GM10248 (cell line): ENCODE measurements at regions not wholly inside any gene's neighbourhood (a gene's known extent, or its start where the extent isn't known, plus 50 kb on each side); places are given as distances from the start of the nearest gene placed in this dataset.
"Not testable (repeated sequence)": the region's sequence is repeated elsewhere in the genome, so short reads cannot be mapped to it uniquely, and the experiment has no call there.

Experiments used
- CTCF ChIA-PET: fragments of 300-600 bp; sonication (Branson Sonifier 250); formaldehyde crosslinking; extraction: SDS; loops from one replicate; lab custom pipeline; 2021; ENCODE audit warnings: antibody characterized with exemption; lab: Yijun Ruan, JAX
- POLR2A ChIA-PET: fragments of 350-650 bp; sonication (Branson Sonifier 250); formaldehyde crosslinking; extraction: SDS; loops from one replicate; lab custom pipeline; 2020; ENCODE audit warnings: antibody characterized with exemption; lab: Yijun Ruan, JAX
- DNase-seq: peaks from one replicate; pipeline ENCODE4 v3.0.0; 2012; ENCODE audit errors: extremely low spot score
- TF ChIP-seq, protein P1 (sequence below): IDR thresholded peaks from 2 replicates; pipeline ENCODE4 v1.5.1; 2012; ENCODE audit warnings: mild to moderate bottlenecking, low read depth; ENCODE audit errors: extremely low read depth, missing control alignments, control extremely low read depth

DNA sequence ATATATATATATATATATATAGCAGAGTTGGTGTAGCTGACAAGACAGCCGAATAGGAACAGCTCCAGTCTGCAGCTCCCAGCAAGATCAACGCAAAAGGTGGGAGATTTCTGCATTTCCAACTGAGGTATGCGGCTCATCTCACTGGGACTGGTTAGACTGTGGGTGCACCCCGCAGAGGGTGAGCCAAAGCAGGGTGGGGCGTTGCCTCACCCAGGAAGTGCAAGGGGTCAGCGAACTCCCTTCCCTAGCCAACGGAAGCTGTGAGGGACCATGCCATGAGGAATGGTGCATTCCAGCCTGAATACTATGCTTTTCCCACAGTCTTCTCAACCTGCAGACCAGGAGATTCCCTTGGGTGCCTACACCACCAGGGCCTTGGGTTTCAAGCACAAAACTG, 81.7 kb upstream of the ST3GAL6 start:
- no peak for DNase-seq
- TF ChIP-seq, protein P1, sequence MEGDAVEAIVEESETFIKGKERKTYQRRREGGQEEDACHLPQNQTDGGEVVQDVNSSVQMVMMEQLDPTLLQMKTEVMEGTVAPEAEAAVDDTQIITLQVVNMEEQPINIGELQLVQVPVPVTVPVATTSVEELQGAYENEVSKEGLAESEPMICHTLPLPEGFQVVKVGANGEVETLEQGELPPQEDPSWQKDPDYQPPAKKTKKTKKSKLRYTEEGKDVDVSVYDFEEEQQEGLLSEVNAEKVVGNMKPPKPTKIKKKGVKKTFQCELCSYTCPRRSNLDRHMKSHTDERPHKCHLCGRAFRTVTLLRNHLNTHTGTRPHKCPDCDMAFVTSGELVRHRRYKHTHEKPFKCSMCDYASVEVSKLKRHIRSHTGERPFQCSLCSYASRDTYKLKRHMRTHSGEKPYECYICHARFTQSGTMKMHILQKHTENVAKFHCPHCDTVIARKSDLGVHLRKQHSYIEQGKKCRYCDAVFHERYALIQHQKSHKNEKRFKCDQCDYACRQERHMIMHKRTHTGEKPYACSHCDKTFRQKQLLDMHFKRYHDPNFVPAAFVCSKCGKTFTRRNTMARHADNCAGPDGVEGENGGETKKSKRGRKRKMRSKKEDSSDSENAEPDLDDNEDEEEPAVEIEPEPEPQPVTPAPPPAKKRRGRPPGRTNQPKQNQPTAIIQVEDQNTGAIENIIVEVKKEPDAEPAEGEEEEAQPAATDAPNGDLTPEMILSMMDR = no peak
- CTCF ChIA-PET = no interaction called here
- POLR2A ChIA-PET = no interaction called here

DNA sequence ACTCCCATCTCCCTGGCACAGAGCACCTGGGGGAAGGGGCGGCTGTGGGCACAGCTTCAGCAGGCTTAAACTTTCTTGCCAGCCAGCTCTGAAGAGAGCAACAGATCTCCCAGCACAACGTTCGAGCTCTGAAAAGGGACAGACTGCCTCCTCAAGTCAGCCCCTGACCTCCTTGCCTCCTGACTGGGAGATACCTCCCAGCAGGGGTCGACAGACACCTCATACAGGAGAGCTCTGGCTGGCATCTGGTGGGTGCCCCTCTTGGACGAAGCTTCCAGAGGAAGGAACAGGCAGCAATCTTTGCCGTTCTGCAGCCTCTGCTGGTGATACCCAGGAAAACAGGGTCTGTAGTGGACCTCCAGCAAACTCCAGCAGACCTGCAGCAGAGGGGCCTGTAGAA, 80.7 kb upstream of the ST3GAL6 start:
- POLR2A ChIA-PET, DNase-seq: not testable (repeated sequence)
- CTCF ChIA-PET = interaction anchor here (1.1 to 1.4 kb wide), 2 partner anchors 9 to 13 kb away, joined by 3 to 5 read pairs; no protein-coding TSS in a partner anchor

DNA sequence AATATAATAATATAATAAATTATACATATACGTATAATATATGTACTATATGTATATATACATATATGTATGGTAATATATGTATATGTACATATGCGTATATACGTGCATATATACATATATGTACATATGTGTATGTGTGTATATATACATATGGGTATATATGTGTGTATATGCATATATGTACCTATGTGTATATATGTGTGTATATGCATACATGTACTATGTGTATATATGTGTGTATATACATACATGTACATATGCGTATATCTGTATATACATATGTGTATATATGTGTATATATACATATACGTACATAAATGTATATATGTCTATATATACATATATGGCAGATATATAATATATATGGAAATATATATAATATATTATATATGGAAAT, 74.8 kb upstream of the ST3GAL6 start:
- DNase-seq = no peak
- POLR2A ChIA-PET = no interaction called here
- CTCF ChIA-PET = no interaction called here
- TF ChIP-seq, protein P1 = no peak

DNA sequence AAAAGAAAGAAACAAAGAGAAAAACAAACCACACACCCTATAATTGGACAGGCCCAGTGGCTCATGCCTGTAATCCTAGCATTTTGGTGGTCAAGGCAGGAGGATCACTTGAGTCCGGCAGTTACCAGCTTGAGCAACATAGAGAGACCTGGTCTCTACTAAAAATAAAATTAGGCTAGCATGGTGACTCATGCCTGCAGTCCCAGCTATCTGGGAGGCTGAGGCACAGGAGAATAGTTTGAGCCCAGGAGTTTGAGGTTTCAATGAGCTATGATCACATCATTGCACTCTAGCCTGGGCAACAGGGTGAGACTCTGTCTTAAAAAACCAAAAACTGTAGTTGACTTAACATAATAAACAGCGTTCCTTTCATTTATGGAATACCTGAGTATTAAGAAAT, 72.3 kb upstream of the ST3GAL6 start:
- no peak for DNase-seq
- ChIA-PET POLR2A (no interaction called here), CTCF (interaction anchor here (0.9 to 1.3 kb wide), 4 partner anchors 12 to 94 kb away, joined by 3 to 5 read pairs (median 4); no protein-coding TSS in a partner anchor)
- TF ChIP-seq, protein P1 = no peak

DNA sequence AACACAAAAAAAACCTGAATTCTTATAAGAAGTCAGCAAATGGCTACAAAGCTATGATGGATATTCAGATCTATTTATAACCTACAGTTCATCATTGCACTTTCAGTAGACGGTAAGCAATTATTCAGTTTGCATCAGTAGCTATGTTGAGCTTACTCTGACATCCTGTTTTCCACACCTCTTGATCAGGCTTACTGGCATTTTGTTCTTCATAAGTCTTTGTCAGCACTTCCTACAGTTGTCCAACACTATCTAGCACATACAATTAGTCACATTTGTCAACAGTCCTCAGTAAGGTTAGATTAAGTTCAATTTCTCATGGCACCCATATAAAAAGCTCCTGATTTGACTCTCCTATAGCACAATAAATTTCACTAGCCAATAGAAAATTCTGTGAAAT, 71.2 kb upstream of the ST3GAL6 start:
- no peak for DNase-seq
- ChIA-PET POLR2A (no interaction called here), CTCF (interaction anchor here (1.2 to 1.3 kb wide), 4 partner anchors 11 to 95 kb away, joined by 3 to 5 read pairs (median 4); no protein-coding TSS in a partner anchor)
- TF ChIP-seq, protein P1 = no peak

DNA sequence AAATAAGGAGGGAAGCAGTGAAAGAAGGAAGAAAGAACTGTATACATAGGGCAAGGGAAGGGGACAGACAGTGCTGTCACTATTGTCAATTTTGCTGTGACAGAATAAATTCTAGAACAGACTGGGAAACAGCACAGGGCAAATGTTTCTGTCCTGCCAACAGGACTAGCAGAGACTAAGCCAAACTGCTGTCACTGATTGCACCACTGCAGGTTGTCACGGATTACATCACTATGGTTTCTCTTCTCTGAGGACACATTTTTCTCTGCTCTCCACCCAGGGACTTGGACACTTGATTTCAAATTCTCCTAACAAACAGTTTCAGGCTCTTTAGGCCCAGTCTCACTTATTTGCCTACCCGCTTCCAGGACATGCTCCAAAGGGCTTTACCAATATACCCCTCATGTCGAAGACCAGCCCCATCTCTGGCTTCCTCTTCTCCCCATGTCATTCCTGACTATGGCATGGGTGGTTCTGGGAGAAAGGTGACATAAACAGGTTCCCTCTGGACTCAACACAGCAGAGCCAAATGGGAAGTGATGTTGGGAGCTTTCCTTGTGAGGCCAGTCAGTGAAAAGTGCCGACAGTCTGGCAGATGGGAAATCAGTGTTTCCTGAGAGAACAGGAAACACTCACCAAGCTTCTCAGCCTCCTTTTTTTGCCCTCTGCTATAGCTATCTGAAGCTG, 70.2 kb upstream of the ST3GAL6 start:
- TF ChIP-seq, protein P1 = no peak
- CTCF ChIA-PET = no interaction called here
- POLR2A ChIA-PET = no interaction called here
- no peak for DNase-seq

DNA sequence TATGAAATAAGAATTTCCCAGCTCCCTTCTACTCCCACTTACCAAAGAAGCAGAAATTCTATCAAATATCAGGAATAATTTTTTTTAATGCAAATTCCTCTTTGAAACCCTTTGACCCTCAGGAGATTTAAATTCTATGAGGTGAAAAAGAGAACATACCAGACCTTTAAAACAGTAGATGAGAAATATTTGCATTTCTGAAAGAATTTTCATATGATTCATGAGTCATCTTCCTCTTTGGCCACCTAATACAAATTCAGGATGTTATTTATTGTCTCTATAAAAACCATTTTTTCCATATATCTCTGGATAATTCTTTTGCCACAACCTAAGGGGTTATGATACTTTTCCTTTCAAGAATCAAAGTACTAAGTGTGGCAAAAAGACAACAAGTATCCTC, 67.3 kb upstream of the ST3GAL6 start:
- ChIA-PET CTCF (no interaction called here), POLR2A (no interaction called here)

DNA sequence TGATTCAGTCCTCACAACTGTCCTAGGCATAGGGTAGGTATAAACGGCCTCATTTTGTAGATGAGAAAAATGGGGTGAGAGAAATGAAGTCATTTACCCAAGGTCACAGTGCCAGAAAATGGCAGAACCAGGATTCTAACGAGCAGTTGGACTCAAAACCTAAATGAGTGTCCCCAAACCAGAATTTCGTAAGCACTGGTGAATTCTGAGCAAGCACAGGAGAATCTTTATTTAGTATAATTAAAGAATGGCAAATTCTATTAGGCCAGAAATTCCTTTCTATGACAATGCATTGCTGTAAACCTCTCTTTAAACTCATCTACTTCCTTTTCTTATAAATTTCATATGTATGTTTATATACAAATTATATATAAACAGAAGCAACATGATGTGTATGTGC, 66.8 kb upstream of the ST3GAL6 start:
- POLR2A ChIA-PET, CTCF ChIA-PET, DNase-seq: not testable (repeated sequence)

More for the DNA sequence above, 67.3 kb upstream of the ST3GAL6 start:
- TF ChIP-seq, protein P1 = no peak
- DNase-seq = no peak
